ENCODE measurements at regions not wholly inside any gene's neighbourhood (a gene's known extent, or its start where the extent isn't known, plus 50 kb on each side); places are given as distances from the start of the nearest gene placed in this dataset.
"Not testable (repeated sequence)": the region's sequence is repeated elsewhere in the genome, so short reads cannot be mapped to it uniquely, and the experiment has no call there.

- H3K27ac ChIP-seq (ENCODE audit: low read length); ATAC-seq; DNase-seq (ENCODE audit: low read depth, low spot score); H3K9me3 ChIP-seq (ENCODE audit: control insufficient read depth, insufficient read depth, low read depth, low read length); H3K27me3 ChIP-seq (ENCODE audit: control insufficient read depth, insufficient read depth, low read length); intact Hi-C loops (cut with micrococcal nuclease; ENCODE audit: unreplicated experiment); H3K36me3 ChIP-seq (ENCODE audit: control insufficient read depth, insufficient read depth, low read length); CTCF ChIA-PET; BruUV-seq (replicated peaks); H3K4me1 ChIP-seq (ENCODE audit: control insufficient read depth, insufficient read depth, low read length); in situ Hi-C loops (cut with HindIII; ENCODE audit: low pct_unique_long_range_greater_than_20kb, low sequenced_read_pairs); H3K4me3 ChIP-seq (ENCODE audit: low read depth in 2 of 2, low read length in 2 of 2); POLR2A ChIA-PET: not testable (repeated sequence)
These were observed 101.0 kb downstream of the SMC2 start for GRCh38 chr9:104195142-104195541.

- intact Hi-C loops (cut with micrococcal nuclease; ENCODE audit: unreplicated experiment): no loop called here
- H3K4me1 ChIP-seq (ENCODE audit: control insufficient read depth, insufficient read depth, low read length): no peaks in the 10 kb centered on the region
- ATAC-seq (no peak), DNase-seq (ENCODE audit: low read depth, low spot score) (no peak)
- H3K27me3 ChIP-seq (ENCODE audit: control insufficient read depth, insufficient read depth, low read length): no peaks in the 10 kb centered on the region
- no peak overlapping the region for H3K4me3 ChIP-seq (ENCODE audit: low read depth in 2 of 2, low read length in 2 of 2)
- no peaks in the 10 kb centered on the region for H3K36me3 ChIP-seq (ENCODE audit: control insufficient read depth, insufficient read depth, low read length)
- ChIA-PET POLR2A (no interaction called here), CTCF (no interaction called here)
- H3K9me3 ChIP-seq (ENCODE audit: control insufficient read depth, insufficient read depth, low read depth, low read length): no peaks in the 10 kb centered on the region
- BruUV-seq (replicated peaks): no TSS peak
- TF ChIP-seq CTCF (IDR thresholded peaks at IDR 0.05) (no peak), SIN3A (IDR thresholded peaks at IDR 0.05; ENCODE audit: borderline replicate concordance, insufficient read depth, low read depth, low read length) (no peak), POLR2AphosphoS5 (IDR thresholded peaks at IDR 0.05; ENCODE audit: low read depth, low read length) (no peak), TCF7L2 (IDR thresholded peaks at IDR 0.05; ENCODE audit: low read depth, low read length) (no peak), REST (IDR thresholded peaks at IDR 0.05; ENCODE audit: insufficient read depth in 1 of 2, low read depth in 2 of 2, low read length in 1 of 2) (no peak)
- H3K27ac ChIP-seq (ENCODE audit: low read length): no peak overlapping the region
- in situ Hi-C loops (cut with HindIII; ENCODE audit: low pct_unique_long_range_greater_than_20kb, low sequenced_read_pairs): no loop called here
These were observed 106.4 kb downstream of the SMC2 start for GRCh38 chr9:104200456-104200994.

- Histone ChIP-seq H3K36me3 (ENCODE audit: control insufficient read depth, insufficient read depth, low read length) (no peaks in the 10 kb centered on the region), H3K27ac (ENCODE audit: low read length) (no peak overlapping the region), H3K4me1 (ENCODE audit: control insufficient read depth, insufficient read depth, low read length) (no peaks in the 10 kb centered on the region), H3K27me3 (ENCODE audit: control insufficient read depth, insufficient read depth, low read length) (no peaks in the 10 kb centered on the region), H3K4me3 (ENCODE audit: low read depth in 2 of 2, low read length in 2 of 2) (no peak overlapping the region), H3K9me3 (ENCODE audit: control insufficient read depth, insufficient read depth, low read depth, low read length) (no peaks in the 10 kb centered on the region)
- POLR2A ChIA-PET: no interaction called here
- no peak for DNase-seq (ENCODE audit: low read depth, low spot score)
- TF ChIP-seq POLR2AphosphoS5 (IDR thresholded peaks at IDR 0.05; ENCODE audit: low read depth, low read length) (no peak), TCF7L2 (IDR thresholded peaks at IDR 0.05; ENCODE audit: low read depth, low read length) (no peak), SIN3A (IDR thresholded peaks at IDR 0.05; ENCODE audit: borderline replicate concordance, insufficient read depth, low read depth, low read length) (no peak), REST (IDR thresholded peaks at IDR 0.05; ENCODE audit: insufficient read depth in 1 of 2, low read depth in 2 of 2, low read length in 1 of 2) (no peak), CTCF (IDR thresholded peaks at IDR 0.05) (no peak)
- ATAC-seq: no peak
- CTCF ChIA-PET: no interaction called here
- BruUV-seq (replicated peaks): no TSS peak
- in situ Hi-C loops (cut with HindIII; ENCODE audit: low pct_unique_long_range_greater_than_20kb, low sequenced_read_pairs): no loop called here
- intact Hi-C loops (cut with micrococcal nuclease; ENCODE audit: unreplicated experiment): no loop called here
These were observed 112.7 kb downstream of the SMC2 start for GRCh38 chr9:104206766-104207165.

Data from Panc1 (cell line).